ENCODE measurements at regions not wholly inside any gene's neighbourhood (a gene's known extent, or its start where the extent isn't known, plus 50 kb on each side); places are given as distances from the start of the nearest gene placed in this dataset.

DNA sequence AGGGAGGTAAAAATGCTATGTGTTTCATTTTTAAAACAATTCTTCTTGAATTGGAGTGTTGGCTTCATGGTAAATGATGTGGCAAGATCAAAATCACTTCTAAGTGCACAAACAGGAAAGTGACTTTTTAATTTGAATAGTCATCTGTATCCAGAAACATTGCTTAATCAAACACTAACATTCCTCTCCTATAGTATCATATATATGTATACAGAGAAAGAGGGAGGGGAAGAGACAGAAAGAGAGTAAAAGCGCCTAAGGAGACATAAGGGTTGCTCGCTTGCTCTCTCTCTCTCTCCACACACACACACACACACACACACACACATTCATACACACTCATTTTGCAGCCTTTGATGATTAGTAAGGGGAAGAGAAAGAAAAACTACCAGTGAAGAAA lies 95.4 kb upstream of the PRDM9 start:
- TF ChIP-seq FOXA1 (IDR thresholded peaks at IDR 0.05) (no peak), ZNF384 (IDR thresholded peaks at IDR 0.05) (no peak), FOXK2 (IDR thresholded peaks at IDR 0.05) (no peak), ELF4 (IDR thresholded peaks at IDR 0.05) (no peak), SUZ12 (IDR thresholded peaks at IDR 0.05) (no peak), FOXM1 (IDR thresholded peaks at IDR 0.05; ENCODE audit: borderline replicate concordance) (no peak)

All from HEK293T (cell line).